ENCODE measurements at regions not wholly inside any gene's neighbourhood (a gene's known extent, or its start where the extent isn't known, plus 50 kb on each side); places are given as distances from the start of the nearest gene placed in this dataset.

GRCh38 chr6:102944475-102944874 is 1551.0 kb downstream of the GRIK2 start (continued):
- TF ChIP-seq RFX5 (IDR thresholded peaks at IDR 0.05; ENCODE audit: low read depth, low read length) (no peak), TGIF2 (CRISPR knock-in tag; IDR thresholded peaks at IDR 0.05) (no peak), ZNF605 (CRISPR knock-in tag; IDR thresholded peaks at IDR 0.05) (no peak), ZNF879 (CRISPR knock-in tag; IDR thresholded peaks at IDR 0.05) (no peak), ZIK1 (CRISPR knock-in tag; IDR thresholded peaks at IDR 0.05; ENCODE audit: borderline replicate concordance, low read depth) (no peak)

DNA sequence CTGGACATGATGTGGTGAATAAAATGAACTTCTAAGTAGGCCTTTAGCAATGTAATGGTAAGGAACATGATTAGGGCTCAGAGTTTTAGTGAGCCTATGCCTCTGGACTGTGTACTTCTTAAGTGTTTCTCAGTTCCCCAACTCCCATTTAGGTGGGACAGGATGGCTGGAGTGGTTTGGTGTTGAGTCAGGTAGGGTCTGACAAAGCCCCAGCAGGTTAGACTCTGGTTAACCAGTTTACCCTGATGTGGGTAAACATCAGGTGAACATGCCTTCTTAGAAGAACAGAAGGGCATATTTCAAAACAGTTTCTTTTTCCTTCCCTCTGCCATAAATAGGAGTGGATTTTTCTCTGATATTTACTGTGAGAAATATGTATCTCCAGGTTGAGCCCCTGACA is 1548.7 kb downstream of the GRIK2 start:
- in situ Hi-C loops (cut with HindIII; ENCODE audit: extremely low pct_ligation_motif_present, low pct_unique_long_range_greater_than_20kb) = no loop called here
- BruUV-seq (replicated peaks) = no TSS peak
- intact Hi-C loops (cut with micrococcal nuclease; ENCODE audit: unreplicated experiment) = no loop called here
- H3K27ac ChIP-seq (ENCODE audit: extremely low read length, insufficient read depth, low read length) = no peak overlapping the region
- H2AFZ ChIP-seq (ENCODE audit: low read length) = no peak overlapping the region
- DNase-seq (ENCODE audit: low spot score) (no peak), FAIRE-seq (no peak), ATAC-seq (no peak)
- ChIA-PET POLR2A (no interaction called here), CTCF (ENCODE audit: low intra/inter-chr PET ratio, low total read pairs) (no interaction called here)
- no peaks in the 10 kb centered on the region for H3K79me2 ChIP-seq (ENCODE audit: insufficient read depth, low read length)
- H4K20me1 ChIP-seq (ENCODE audit: insufficient read depth, low read length) = no peaks in the 10 kb centered on the region
- no peak for TF ChIP-seq FOXM1 (CRISPR knock-in tag; IDR thresholded peaks at IDR 0.05)
- H3K4me3 ChIP-seq (replicated peaks in 1 of 3; ENCODE audit: insufficient read depth in 1 of 3, low read depth in 2 of 3, low read length in 3 of 3) = no peak overlapping the region
- H3K36me3 ChIP-seq (replicated peaks in 1 of 2; ENCODE audit: control insufficient read depth in 1 of 2, insufficient read depth in 2 of 2, low read length in 2 of 2) = no peaks in the 10 kb centered on the region
- H3K27me3 ChIP-seq (ENCODE audit: control insufficient read depth in 1 of 2, insufficient read depth in 2 of 2, low read length in 2 of 2) = no peaks in the 10 kb centered on the region
- H3K4me1 ChIP-seq (ENCODE audit: insufficient read depth, low read length) = no peaks in the 10 kb centered on the region
- no peaks in the 10 kb centered on the region for H3K9me3 ChIP-seq (ENCODE audit: low read length)
- no peak overlapping the region for H3K4me2 ChIP-seq (ENCODE audit: low read depth, low read length)
- no peak overlapping the region for H3K9ac ChIP-seq (ENCODE audit: insufficient read depth, low read depth, low read length)

DNA sequence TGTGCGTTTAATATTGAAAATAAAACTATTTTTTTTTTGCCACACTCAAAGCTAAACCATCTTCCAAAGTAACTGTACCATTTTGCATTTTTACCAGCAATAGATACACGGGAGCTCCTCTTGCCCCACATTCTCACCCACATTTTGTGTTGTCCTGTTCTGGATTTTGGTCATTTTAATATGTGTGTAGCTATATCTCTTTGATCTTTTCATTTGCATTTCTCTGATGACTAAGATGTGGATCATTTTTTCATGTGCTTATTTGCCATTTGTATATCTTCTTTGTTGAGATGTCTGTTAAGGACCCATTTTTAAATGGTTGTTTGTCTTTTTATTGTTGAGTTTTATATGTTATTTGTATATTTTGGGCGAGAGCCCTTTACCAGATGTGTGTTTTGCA is 1543.5 kb downstream of the GRIK2 start:
- in situ Hi-C loops (cut with HindIII; ENCODE audit: extremely low pct_ligation_motif_present, low pct_unique_long_range_greater_than_20kb) = no loop called here
- Histone ChIP-seq H3K79me2 (ENCODE audit: insufficient read depth, low read length) (no peaks in the 10 kb centered on the region), H3K27ac (ENCODE audit: extremely low read length, insufficient read depth, low read length) (no peak overlapping the region), H2AFZ (ENCODE audit: low read length) (no peak overlapping the region), H3K9ac (ENCODE audit: insufficient read depth, low read depth, low read length) (no peak overlapping the region), H4K20me1 (ENCODE audit: insufficient read depth, low read length) (no peaks in the 10 kb centered on the region), H3K4me2 (ENCODE audit: low read depth, low read length) (no peak overlapping the region), H3K9me3 (ENCODE audit: low read length) (no peaks in the 10 kb centered on the region), H3K4me1 (ENCODE audit: insufficient read depth, low read length) (no peaks in the 10 kb centered on the region), H3K36me3 (replicated peaks in 1 of 2; ENCODE audit: control insufficient read depth in 1 of 2, insufficient read depth in 2 of 2, low read length in 2 of 2) (no peaks in the 10 kb centered on the region), H3K27me3 (ENCODE audit: control insufficient read depth in 1 of 2, insufficient read depth in 2 of 2, low read length in 2 of 2) (no peaks in the 10 kb centered on the region; a peak in 1 of 5 replicates), H3K4me3 (replicated peaks in 1 of 3; ENCODE audit: insufficient read depth in 1 of 3, low read depth in 2 of 3, low read length in 3 of 3) (no peak overlapping the region)
- ATAC-seq (no peak), FAIRE-seq (no peak), DNase-seq (ENCODE audit: low spot score) (no peak)
- ChIA-PET CTCF (ENCODE audit: low intra/inter-chr PET ratio, low total read pairs) (no interaction called here), POLR2A (no interaction called here)
- no TSS peak for BruUV-seq (replicated peaks)
- WGBS (ENCODE audit: low lambda C conversion rate) = 0% methylated on average over 3 of the region's 3 CpGs
- intact Hi-C loops (cut with micrococcal nuclease; ENCODE audit: unreplicated experiment) = no loop called here
- TF ChIP-seq ZNF24 (IDR thresholded peaks at IDR 0.05) = no peak
- no peak for TF ChIP-seq ZNF20 (CRISPR knock-in tag; IDR thresholded peaks at IDR 0.05)
- no peak for TF ChIP-seq ZNF3 (CRISPR knock-in tag; IDR thresholded peaks at IDR 0.05)

Measured in HepG2 (cell line).